HG03139 (cell line): ENCODE measurements at regions not wholly inside any gene's neighbourhood (a gene's known extent, or its start where the extent isn't known, plus 50 kb on each side); places are given as distances from the start of the nearest gene placed in this dataset.

Source experiments
- ATAC-seq: cut with Tn5 transposase; IDR thresholded peaks from one replicate; pipeline ENCODE4 v1.9.1; 2021; ENCODE audit not compliant: unreplicated experiment

DNA sequence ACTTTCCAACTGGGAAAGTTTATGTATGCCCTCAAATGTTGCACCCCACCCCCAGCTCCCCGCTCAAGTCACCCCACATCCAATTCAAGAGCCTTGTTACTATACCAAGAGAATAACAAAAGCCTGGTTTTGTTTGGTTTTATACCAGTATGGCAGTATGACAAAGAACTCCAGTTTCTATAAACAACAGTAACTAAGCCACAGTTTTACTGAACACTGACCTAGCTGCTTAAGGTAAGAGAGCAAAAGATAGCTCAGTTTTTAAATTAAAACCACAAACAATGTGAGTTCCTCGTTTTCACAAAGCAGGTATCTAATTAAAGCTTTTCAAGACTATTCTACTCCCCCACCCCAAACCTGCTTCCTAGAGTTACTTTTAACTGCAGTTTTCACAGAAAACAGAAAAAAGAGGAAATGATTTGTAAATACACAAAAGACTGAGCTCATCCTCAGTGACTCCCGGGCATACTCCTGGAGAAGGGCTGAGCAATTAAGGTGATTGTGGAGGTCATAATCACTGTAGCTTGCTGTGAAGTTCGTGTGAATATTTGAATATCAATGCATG, 59.3 kb upstream of the LHX8 start:
- no peak for ATAC-seq

- no peak for ATAC-seq
These were observed 54.5 kb upstream of the LHX8 start for GRCh38 chr1:75079538-75080290.

DNA sequence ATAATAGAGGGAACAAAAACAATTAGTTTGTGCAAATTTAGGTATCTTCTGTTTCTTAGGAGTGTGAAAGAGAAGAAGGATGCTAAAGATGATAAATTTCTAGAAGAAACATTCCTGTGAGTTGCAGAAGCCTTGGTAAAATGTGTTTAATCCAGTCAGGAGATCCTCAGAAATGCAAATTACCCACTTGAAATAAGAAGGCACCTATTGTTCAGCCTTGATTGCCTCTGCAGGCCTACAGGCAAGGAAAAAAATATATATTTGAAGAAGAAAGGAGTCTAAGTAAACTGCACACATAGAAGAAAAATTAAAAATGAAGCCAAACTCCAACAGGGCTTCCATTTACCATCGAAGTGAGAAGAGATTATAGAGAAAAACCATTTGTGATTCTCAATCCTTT, 51.0 kb upstream of the LHX8 start:
- ATAC-seq = no peak

DNA sequence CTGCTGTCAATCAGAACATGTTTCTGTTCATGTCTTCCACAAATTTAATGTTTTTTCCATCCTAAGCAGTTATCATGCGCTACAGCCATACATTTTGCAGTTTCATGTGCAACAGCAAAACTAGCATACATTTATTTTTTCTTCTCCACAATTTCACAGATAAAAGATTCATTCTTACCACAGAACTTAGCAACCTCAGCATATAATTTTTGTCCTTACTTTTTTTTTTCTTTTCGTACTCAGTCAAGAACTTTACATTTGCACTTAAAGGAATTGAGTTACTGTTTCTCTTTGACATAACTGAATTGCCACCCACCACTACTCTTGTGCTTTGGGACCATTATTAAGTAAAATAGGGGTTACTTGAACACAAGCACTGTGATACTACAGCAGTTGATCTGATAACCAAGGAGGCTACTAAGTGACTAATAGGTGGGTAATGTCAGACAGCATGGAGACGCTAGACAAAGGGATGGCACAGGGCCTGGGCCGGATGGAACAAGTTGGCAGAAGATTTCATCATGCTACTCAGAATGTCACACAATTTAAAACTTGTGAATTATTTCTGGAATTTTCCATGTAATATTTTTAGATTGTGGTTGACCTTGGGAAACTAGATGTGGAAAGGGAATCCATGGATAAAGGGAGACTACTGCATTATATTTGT, 50.2 kb upstream of the LHX8 start:
- ATAC-seq = no peak
